Hematopoietic multipotent progenitor cell (in vitro differentiated cells): ENCODE measurements at regions not wholly inside any gene's neighbourhood (a gene's known extent, or its start where the extent isn't known, plus 50 kb on each side); places are given as distances from the start of the nearest gene placed in this dataset.
"Not testable (repeated sequence)": the region's sequence is repeated elsewhere in the genome, so short reads cannot be mapped to it uniquely, and the experiment has no call there.

Experiments
- DNase-seq, 3 donors: peaks; one replicate each; pipeline ENCODE4 v3.0.0-alpha.2; 2011 to 2015; ENCODE audit warnings: low read depth in 2 of 3, low spot score in 2 of 3

GRCh38 chr11:13128354-13128753, 119.2 kb downstream of the RASSF10 start:
- no peak for DNase-seq

- DNase-seq = no peak
Measured at GRCh38 chr11:13134066-13134465, 125.0 kb downstream of the RASSF10 start.

DNA sequence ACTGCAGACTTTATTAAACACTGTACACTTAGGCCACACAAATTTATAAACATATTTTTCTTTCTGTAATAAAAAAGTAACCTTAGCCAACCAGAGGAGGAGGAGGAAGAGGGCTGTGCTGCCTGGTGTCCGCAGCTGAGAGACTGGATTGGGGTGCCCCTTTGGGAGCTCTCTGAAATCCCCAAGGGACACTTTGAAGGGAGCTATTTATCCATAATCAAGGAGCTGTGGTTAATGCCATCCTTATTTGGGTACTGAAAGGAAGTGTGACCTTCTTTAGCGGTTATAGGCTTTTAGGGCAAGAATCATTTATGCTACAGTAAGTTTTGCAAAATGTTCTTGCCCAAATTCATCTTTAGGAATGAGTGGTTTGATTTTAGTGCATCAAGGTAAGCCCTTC, 125.8 kb downstream of the RASSF10 start:
- no peak for DNase-seq

- no peak for DNase-seq
Measured at GRCh38 chr11:13135385-13136271, 126.5 kb downstream of the RASSF10 start.

- DNase-seq = no peak
Measured at GRCh38 chr11:13136272-13136596, 127.1 kb downstream of the RASSF10 start.

DNA sequence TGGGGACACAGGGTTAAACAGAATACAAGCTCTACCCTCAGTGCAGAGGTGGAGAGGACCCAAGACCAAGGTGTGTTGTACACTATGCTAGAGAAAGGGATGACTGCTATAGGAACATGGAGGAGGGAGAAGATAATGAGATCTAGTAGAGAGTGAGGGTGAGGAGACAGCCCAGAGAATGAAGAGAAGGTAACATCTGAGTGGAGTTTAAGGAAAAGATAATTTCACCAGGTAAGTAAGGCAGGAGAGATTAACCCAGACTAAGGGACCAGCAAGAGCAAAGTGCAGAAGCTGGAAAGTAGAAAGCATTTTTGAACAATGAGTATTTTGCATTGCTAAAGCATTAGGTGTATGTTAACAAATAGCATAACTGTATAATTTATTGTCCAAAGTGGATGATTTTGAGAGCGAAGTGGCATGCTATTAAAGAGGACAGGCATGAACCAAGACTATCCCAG, 128.8 kb downstream of the RASSF10 start:
- no peak for DNase-seq

GRCh38 chr11:13139085-13139484, 130.0 kb downstream of the RASSF10 start:
- not testable (repeated sequence) for DNase-seq

DNA sequence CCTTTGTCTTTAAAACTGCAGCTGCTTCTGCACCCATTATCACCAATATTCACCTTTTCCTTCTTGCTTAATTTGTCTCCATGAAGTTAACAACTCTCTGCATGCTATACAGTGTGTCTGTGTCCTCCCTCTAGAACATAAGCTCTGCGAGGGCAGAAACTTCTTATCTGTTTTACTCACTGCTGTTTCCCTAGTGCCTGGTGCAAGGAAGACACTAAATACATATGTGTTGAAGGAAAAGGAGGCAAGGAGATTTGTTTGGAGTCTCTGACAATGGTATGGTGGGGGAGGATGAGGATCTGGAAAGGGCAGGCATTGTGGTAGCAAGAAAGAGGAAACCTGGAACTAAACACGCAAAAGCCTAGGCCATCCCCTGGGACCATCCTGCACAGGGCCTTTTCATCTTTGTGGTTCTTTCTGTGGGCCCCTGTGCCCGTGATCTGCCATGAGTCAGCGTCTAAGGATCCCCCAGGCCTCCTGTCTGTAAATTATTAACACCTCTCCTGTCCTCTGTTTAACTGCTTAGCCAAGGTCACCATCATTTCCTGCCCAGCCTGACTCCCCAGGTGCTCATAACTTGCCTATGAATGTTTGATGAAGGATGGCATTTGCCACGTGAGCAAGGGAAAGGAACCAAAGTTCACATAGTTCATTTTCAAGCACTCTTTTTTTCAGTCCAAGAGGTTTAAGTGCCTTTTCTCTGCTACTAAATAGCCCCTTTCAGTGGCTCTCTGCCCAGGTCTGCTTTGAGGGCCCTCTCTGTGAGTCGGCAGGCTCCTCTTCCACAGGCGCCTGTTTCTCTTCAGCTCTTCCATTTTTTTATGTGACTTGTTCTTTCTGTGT, 131.1 kb downstream of the RASSF10 start:
- no peak for DNase-seq

GRCh38 chr11:13140873-13141655, 131.9 kb downstream of the RASSF10 start:
- no peak for DNase-seq

- no peak for DNase-seq
Measured at GRCh38 chr11:13141731-13142709, 132.9 kb downstream of the RASSF10 start.

DNA sequence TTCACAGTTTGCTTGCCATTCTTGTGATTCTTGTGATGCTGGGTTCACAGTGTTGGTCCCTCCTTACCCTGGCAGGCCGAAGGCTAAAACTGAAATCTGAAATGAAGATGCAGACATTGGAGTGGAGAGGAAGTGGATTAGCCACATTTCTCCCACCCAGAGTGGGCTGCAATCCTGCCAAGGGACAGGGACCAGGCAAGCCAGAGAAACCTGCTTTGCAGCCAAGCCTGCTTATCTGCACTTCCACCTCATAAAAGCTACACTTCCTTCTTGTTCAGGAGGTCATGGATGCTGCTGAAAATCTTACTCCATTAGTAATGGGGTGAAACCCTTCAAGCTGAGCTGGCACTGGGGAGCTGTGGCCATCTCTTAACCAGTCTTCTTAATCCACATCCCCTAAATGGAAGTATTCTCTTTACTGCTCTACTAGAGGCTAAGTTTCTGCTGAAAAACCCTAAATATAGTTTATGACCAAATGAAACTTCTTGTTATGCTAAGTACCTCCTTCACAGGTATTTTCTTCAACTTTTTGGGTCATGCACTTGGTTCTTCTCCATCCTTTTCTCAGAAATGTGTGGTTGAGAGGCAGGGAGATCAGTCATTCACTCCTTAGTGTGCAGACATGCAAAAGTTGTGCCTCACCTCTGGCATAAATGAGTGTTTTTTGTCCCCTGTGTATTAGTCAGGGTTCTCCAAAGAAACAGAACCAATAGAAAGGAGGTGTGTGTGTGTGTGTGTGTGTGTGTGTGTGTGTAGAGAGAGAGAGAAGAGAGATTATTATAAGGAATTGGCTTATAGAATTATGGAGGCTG, 133.9 kb upstream of the BMAL1 start:
- DNase-seq = no peak

- DNase-seq = no peak
Measured at GRCh38 chr11:13145461-13145860, 132.1 kb upstream of the BMAL1 start.

DNA sequence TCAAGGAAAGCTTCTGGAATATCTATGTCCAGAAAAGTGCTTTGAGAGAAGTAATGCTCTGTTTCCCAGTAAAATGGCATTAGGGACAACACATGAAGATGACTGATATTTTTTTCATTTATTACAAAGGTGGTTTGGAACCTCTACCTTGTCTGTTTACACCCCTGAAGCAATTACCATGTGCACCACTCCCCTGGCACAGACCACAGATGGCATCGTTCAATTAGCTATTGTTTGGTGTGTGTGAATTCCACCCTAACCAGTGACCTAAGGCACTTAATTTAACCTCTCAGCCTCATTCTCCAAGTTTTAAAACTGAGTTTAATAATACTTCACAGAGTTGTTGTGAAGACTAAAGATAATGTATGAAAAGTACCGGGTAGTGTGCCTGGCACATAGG, 127.6 kb upstream of the BMAL1 start:
- DNase-seq = no peak

- no peak for DNase-seq
Measured at GRCh38 chr11:13150487-13150886, 127.1 kb upstream of the BMAL1 start.

DNA sequence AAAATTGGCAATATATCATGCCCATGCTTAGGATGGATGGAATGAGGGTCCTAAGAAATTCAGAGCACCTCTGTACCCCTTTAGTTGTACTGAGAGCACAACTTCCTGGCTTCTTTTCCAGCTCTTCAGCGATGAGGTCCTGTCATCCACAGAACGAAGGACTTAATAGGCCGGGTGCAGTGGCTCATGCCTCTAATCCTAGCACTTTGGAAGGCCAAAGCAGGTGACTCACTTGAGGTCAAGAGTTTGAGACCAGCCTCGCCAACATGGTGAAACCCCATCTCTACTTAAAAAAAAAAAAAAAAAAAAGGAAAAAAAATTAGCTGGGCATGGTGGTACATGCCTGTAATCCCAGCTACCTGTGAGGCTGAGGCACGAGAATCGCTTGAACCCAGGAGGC, 125.3 kb upstream of the BMAL1 start:
- no peak for DNase-seq

GRCh38 chr11:13152736-13153541, 124.7 kb upstream of the BMAL1 start:
- DNase-seq = peak in 1 of 3 donors; percentile 42

DNA sequence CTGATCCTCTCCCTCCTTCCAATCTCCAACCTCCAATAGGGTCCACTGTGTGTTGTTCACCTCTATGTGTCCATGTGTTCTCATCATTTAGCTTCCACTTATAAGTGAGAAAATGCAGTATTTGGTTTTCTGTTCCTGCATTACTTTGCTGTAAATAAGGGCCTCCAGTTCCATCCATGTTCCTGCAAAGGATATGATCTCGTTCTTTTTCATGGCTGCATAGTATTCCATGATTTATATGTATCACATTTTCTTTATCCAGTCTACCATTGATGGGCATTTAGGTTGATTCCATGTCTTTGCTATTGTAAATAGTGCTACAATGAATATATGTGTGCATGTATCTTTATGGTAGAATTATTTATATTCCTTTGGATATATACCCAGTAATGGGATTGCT, 123.2 kb upstream of the BMAL1 start:
- DNase-seq = not testable (repeated sequence)

- DNase-seq = no peak
Measured at GRCh38 chr11:13160346-13160745, 117.2 kb upstream of the BMAL1 start.
